HEK293T (cell line): ENCODE measurements at regions not wholly inside any gene's neighbourhood (a gene's known extent, or its start where the extent isn't known, plus 50 kb on each side); places are given as distances from the start of the nearest gene placed in this dataset.

ENCODE experiments used
- CTCF ChIA-PET: fragments of 350-600 bp; formaldehyde crosslinking; extraction: SDS; loops from one replicate; lab custom pipeline; 2021; ENCODE audit warnings: antibody characterized with exemption, inconsistent platforms; lab: Yijun Ruan, JAX
- POLR2A ChIA-PET: fragments of 350-600 bp; formaldehyde crosslinking; extraction: SDS; loops from one replicate; lab custom pipeline; 2020; ENCODE audit warnings: antibody characterized with exemption, inconsistent platforms; lab: Yijun Ruan, JAX
- DNase-seq: peaks from one replicate; pipeline ENCODE4 v3.0.0; 2012; ENCODE audit warnings: mixed read lengths; ENCODE audit errors: extremely low spot score
- ARNT ChIP-seq: fragments of 450-650 bp; IDR thresholded peaks from 2 replicates; pipeline ENCODE4 v1.6.1; 2017; ENCODE audit warnings: mild to moderate bottlenecking
- BHLHE40 ChIP-seq: fragments of 450-650 bp; IDR thresholded peaks from 2 replicates; pipeline ENCODE4 v1.6.1; 2016; ENCODE audit warnings: mild to moderate bottlenecking, moderate library complexity, borderline replicate concordance
- CTBP1 ChIP-seq: fragments of 450-650 bp; IDR thresholded peaks from 2 replicates; pipeline ENCODE4 v1.6.1; 2016; ENCODE audit warnings: borderline replicate concordance
- ELF4 ChIP-seq: fragments of 450-650 bp; IDR thresholded peaks from 2 replicates; pipeline ENCODE4 v1.6.1; 2017; ENCODE audit warnings: antibody characterized with exemption
- FOXA1 ChIP-seq: fragments of 450-650 bp; IDR thresholded peaks from 2 replicates; pipeline ENCODE4 v1.6.1; 2016; ENCODE audit warnings: mild to moderate bottlenecking
- FOXK2 ChIP-seq: fragments of 450-650 bp; IDR thresholded peaks from 2 replicates; pipeline ENCODE4 v1.6.1; 2016; ENCODE audit warnings: mild to moderate bottlenecking
- FOXM1 ChIP-seq: fragments of 450-650 bp; IDR thresholded peaks from 2 replicates; pipeline ENCODE4 v1.6.1; 2017; ENCODE audit warnings: mild to moderate bottlenecking, borderline replicate concordance
- HDGF ChIP-seq: fragments of 450-650 bp; IDR thresholded peaks from 2 replicates; pipeline ENCODE4 v1.6.1; 2017; ENCODE audit warnings: antibody characterized with exemption, borderline replicate concordance
- L3MBTL2 ChIP-seq: fragments of 450-650 bp; conservative IDR thresholded peaks from 2 replicates; pipeline ENCODE4 v1.6.1; 2016; ENCODE audit warnings: mild to moderate bottlenecking
- LEF1 ChIP-seq: fragments of 450-650 bp; IDR thresholded peaks from 2 replicates; pipeline ENCODE4 v1.6.1; 2017; ENCODE audit warnings: mild to moderate bottlenecking, borderline replicate concordance
- NFRKB ChIP-seq: fragments of 450-650 bp; IDR thresholded peaks from 2 replicates; pipeline ENCODE4 v1.6.1; 2016; ENCODE audit warnings: mild to moderate bottlenecking, moderate library complexity
- SP1 ChIP-seq: fragments of 450-650 bp; IDR thresholded peaks from 2 replicates; pipeline ENCODE4 v1.6.1; 2017
- SUZ12 ChIP-seq: fragments of 450-650 bp; IDR thresholded peaks from 2 replicates; pipeline ENCODE4 v1.6.1; 2016; ENCODE audit warnings: mild to moderate bottlenecking
- TARDBP ChIP-seq: fragments of 450-650 bp; IDR thresholded peaks from 2 replicates; pipeline ENCODE4 v1.6.1; 2016
- ZNF384 ChIP-seq: fragments of 450-650 bp; IDR thresholded peaks from 2 replicates; pipeline ENCODE4 v1.6.1; 2016
- TF ChIP-seq, protein P1 (sequence below): fragments of 450-650 bp; IDR thresholded peaks from 2 replicates; pipeline ENCODE4 v1.6.1; 2016

DNA sequence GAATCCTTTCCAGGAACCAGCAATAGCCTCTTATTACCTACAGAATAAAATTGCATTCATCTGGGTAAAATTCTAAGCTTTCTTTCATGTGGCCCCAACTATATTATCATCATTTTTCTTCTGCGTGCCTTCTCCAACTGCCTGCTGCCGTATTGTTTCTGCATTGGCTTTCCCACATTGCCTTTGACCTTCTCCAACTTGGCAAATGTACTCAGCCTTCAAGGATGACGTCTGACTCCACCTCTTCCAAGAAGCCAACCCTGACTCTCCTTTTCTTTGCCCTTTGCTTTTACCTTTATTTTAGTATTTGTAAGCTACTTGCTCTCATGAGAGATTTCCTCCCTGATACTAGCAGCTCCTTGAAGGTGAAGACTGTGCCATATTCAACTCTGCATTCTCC, 200.4 kb upstream of the FAM9B start:
- DNase-seq: no peak
- ChIA-PET POLR2A (no interaction called here), CTCF (no interaction called here)
- TF ChIP-seq ZNF384 (no peak), SP1 (no peak), ARNT (no peak), LEF1 (no peak), HDGF (no peak), SUZ12 (no peak), FOXK2 (no peak)

DNA sequence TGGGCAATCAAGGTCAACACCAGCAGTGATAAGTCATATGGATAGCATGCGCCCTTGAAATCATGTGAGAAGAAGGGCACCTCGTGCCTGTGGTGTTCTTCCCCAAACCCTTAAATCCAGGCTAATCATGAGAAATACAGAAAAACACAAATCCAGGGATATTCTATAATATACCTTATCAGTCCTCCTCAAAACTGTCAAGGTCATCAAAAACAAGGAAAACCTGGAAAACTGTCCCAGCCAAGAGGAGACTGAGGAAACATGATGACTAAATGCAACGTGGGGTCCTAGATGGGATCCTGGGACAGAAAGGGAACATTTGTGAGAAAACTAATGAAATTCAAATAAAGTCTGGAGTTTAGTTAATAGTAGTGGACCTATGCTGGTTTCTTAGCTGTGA, 201.8 kb upstream of the FAM9B start:
- ChIA-PET POLR2A (no interaction called here), CTCF (no interaction called here)
- no peak for TF ChIP-seq ZNF384
- no peak for TF ChIP-seq L3MBTL2
- no peak for TF ChIP-seq ELF4
- no peak for TF ChIP-seq FOXK2
- no peak for TF ChIP-seq FOXA1
- no peak for DNase-seq

DNA sequence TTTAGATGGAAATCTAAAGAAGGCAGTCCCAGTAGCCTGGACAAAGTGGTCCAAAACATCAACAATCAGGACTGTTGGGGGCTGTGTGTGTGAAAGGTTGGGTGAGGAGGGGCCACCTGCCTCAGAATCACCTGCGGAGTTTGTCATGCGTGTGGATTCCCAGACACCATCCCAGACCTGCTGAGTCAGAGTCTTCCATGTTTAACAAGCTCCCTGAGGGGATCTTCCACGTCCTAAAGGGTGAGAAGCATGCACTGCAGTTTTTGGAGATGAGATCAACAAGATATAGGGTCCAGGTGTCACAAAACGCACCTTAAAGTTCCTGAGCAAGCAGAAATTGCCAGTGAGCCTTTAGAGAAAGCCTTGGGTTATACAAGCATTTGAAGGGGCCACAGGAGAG, 207.0 kb upstream of the FAM9B start:
- DNase-seq: no peak
- CTCF ChIA-PET: no interaction called here
- POLR2A ChIA-PET: no interaction called here
- TF ChIP-seq ELF4 (no peak), ARNT (no peak)

DNA sequence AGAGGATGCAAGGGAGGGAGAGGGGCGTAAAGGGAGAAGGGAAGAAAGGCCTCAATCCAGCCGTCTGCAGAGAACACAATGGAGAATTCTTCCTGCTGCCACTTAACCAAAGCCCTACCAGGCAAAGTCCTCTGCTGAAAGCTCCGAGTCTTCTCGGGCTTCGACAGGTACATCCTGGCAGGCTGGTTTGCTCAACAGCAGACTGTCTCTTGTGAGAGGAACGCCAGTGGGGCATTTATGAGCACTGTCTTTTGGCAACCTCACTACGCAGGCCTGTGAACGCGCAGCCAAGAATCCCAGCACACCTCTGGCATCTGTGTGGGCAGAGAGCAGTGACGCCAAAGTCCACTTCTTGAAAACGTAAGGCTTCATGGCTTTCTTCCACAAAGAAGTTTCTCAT, 207.5 kb upstream of the FAM9B start:
- no peak for TF ChIP-seq CTBP1
- TF ChIP-seq ARNT: no peak
- no peak for TF ChIP-seq HDGF
- TF ChIP-seq NFRKB: no peak
- TF ChIP-seq, protein P1, sequence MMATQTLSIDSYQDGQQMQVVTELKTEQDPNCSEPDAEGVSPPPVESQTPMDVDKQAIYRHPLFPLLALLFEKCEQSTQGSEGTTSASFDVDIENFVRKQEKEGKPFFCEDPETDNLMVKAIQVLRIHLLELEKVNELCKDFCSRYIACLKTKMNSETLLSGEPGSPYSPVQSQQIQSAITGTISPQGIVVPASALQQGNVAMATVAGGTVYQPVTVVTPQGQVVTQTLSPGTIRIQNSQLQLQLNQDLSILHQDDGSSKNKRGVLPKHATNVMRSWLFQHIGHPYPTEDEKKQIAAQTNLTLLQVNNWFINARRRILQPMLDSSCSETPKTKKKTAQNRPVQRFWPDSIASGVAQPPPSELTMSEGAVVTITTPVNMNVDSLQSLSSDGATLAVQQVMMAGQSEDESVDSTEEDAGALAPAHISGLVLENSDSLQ: no peak
- no peak for TF ChIP-seq FOXM1
- TF ChIP-seq SUZ12: no peak
- no peak for TF ChIP-seq FOXA1
- TF ChIP-seq LEF1: no peak
- no peak for TF ChIP-seq ELF4
- TF ChIP-seq SP1: no peak
- no peak for TF ChIP-seq FOXK2
- no peak for TF ChIP-seq BHLHE40
- no peak for TF ChIP-seq TARDBP
- no peak for TF ChIP-seq ZNF384
- TF ChIP-seq L3MBTL2: no peak
- ChIA-PET POLR2A (no interaction called here), CTCF (no interaction called here)
- no peak for DNase-seq

DNA sequence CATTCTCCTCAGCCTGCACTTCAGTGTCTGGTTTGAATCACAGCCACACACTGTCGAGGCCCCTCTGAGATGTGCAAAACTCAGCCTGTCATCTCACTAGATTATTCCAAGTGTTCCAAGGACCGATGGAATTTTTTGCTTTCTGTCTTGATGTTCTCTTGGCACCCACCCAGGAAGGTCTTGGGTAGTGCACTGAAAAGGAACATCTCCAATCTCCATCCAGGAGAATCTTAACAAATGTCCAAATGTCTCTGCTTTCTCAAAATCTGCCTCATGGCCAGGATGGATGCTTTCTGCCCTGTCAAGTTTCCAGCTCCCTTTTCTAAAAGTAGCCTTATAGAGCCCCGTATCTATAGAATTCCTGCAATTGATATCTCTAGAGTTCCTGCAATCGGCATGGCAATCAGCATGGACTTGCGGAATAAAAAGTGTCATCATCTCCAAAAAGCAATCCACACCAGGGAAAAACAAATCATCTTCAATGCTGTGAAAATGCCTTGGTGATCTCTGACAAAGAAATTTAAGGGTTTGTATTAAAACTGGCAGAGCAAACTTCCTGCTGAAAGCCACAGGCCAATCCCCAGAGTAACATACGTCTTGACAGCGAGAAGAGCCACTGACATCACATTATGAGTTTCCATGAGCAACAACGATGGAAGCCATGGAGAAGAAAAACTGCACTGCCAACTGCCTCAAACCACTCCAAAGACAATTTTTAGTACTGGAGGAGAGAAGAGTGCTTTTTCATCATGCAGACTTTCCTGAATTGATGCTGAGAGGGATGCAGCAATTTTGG, 215.3 kb upstream of the FAM9B start:
- CTCF ChIA-PET: no interaction called here
- TF ChIP-seq SUZ12: no peak
- no peak for TF ChIP-seq FOXM1
- TF ChIP-seq FOXK2: no peak
- TF ChIP-seq L3MBTL2: no peak
- no peak for TF ChIP-seq SP1
- no peak for TF ChIP-seq ZNF384
- no peak for TF ChIP-seq FOXA1
- no peak for TF ChIP-seq HDGF
- no peak for TF ChIP-seq NFRKB
- TF ChIP-seq, protein P1: no peak
- no peak for TF ChIP-seq BHLHE40
- no peak for TF ChIP-seq ARNT
- TF ChIP-seq CTBP1: no peak
- TF ChIP-seq TARDBP: no peak
- no peak for TF ChIP-seq LEF1
- no peak for DNase-seq
- POLR2A ChIA-PET: interaction anchor here (0.6 kb wide), 1 partner anchor 292 kb away, joined by 3 read pairs; no protein-coding TSS in a partner anchor

DNA sequence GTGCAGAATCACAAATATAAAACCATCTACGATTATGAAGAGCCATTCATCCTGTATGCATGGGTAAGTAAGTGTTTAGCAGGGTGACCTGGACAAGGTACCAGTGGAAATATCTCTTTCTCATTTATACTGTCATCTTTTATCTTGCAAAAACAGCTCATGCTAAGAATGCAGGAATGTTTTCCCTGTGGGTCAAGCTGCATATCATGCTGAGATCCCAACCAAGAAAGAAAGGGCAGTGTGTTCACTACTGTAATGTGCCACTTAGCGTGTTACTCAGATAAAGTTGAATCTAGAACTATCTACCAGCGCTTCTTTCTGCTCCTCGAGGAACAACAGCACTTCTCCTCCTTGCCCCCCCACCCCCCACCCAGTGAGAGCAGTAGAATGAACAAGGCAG, 212.7 kb upstream of the TBL1X start:
- DNase-seq: no peak
- ChIA-PET CTCF (no interaction called here), POLR2A (no interaction called here)
- no peak for TF ChIP-seq NFRKB
- no peak for TF ChIP-seq FOXA1
- no peak for TF ChIP-seq L3MBTL2

DNA sequence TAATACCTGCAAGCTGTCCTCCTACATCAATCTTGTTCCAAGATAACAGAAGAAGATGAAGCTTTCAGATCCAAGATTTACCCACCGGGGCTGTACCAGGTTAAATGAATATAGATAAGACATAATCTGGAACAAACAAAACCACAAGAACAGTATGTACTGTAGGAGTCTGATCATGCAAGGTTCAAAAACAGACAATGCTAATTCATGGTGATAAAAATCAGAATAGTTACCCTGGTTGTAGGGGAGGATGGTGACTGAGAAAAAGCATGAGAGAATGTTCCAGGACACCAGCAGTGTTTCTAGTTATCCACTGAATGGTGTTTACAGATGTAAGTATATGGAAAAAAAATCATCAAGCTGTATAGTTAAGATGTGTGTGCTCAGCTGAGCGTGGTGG, 211.6 kb upstream of the TBL1X start:
- CTCF ChIA-PET: no interaction called here
- POLR2A ChIA-PET: no interaction called here
- no peak for DNase-seq
- TF ChIP-seq LEF1: no peak
- no peak for TF ChIP-seq HDGF
- TF ChIP-seq, protein P1: no peak
- no peak for TF ChIP-seq NFRKB
- TF ChIP-seq FOXA1: no peak
- TF ChIP-seq BHLHE40: no peak
